SW480 (cell line): ENCODE measurements at regions not wholly inside any gene's neighbourhood (a gene's known extent, or its start where the extent isn't known, plus 50 kb on each side); places are given as distances from the start of the nearest gene placed in this dataset.

Source experiments
- DNase-seq: peaks from one replicate; pipeline ENCODE4 v3.0.0-alpha.2; 2016; ENCODE audit warnings: low spot score

DNA sequence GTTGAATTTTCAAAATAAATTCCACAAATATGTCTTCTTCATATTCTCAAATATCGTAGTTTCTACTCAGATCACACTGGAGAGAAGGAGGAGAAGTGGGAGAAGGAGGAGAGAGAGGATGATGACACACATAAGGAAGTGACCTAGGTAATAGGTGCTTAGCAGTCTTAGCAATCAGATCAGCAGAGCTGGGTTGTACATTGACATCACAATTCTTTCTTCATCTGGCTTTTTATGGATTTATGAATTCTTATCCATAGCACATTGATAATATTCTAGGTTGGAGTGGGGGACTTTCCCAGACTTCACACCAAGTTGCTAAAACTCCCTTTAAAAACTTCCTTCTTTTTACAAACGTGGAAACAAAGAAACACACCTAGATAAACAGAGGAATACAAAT is 86.9 kb downstream of the FGF9 start:
- DNase-seq = no peak

DNA sequence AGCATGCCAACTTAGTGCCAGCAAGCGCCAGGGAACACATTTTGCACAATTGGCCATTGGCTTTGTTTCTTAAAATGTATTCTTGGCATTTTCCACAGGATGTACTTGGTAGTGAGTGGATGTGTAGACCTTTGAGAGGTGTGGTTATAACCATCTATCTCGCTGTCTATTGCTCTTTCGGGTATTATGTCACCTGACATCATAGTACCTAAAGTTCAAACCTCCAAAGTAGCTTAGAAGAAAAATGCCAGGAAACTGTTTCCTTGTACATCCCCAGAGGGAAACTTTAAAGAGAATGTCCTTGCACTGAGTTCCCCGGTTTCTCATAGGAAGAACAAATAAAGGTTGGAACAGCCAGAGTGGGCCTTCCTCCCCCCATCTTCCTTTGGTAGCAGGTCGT is 87.6 kb downstream of the FGF9 start:
- no peak for DNase-seq

DNA sequence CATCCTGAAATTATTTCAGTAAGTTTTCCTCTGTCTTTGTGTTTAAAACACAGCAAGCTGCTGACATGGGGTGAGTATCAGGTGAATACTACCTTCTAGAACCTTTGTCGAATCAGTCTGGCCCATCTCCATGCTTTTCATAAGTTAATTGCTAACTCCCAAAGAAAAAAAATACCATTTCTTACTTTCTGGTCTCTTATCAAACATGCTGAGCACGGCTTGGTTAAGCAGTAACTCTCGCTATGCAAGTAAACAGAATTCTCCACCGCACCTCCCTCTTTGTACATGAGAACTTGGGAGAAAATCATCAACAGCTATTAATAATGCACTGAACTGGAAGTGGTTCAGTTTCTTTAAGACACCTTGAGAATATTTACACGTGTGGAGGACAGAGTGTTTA is 88.6 kb downstream of the FGF9 start:
- DNase-seq = no peak

DNA sequence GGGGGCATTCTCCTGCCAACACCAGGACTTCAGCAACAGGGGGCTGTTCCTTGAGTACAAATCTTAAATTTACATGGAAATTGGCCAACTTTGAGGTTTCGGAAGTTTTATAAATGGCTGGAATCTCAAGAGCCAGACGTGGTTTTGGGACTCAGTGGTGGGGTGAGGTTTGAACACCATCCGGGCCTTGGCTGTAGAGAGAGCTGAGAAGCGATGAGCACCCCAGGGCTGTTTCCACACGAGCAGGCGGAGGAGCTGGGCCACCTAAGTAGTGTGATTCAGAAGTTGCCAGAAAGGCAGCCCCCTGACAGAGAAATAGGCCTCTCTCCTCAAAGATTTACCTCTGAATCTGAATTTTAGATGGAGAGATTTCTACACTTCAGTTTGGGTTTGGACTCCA is 89.0 kb downstream of the FGF9 start:
- no peak for DNase-seq

- no peak for DNase-seq
These were observed 90.9 kb downstream of the FGF9 start for GRCh38 chr13:21761770-21762169.

DNA sequence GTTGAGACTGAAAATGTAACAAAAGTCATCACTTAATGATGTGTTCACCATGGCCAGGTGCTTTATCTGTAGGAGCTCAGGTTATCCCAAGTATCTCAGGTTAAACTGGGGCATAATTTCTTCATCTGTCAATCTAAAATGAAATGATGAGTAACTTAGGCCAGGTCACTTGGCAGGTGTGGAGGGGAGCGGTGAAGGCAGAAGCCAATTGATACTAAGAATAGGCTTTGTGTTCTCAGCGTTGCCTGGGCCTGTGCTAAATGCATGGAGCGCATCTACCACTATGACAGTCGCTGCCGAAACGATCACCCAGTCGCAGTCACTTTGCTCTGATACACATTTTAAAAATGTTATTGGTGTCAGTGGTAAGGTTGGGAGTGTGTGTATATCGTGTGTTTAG is 91.6 kb downstream of the FGF9 start:
- DNase-seq = no peak

DNA sequence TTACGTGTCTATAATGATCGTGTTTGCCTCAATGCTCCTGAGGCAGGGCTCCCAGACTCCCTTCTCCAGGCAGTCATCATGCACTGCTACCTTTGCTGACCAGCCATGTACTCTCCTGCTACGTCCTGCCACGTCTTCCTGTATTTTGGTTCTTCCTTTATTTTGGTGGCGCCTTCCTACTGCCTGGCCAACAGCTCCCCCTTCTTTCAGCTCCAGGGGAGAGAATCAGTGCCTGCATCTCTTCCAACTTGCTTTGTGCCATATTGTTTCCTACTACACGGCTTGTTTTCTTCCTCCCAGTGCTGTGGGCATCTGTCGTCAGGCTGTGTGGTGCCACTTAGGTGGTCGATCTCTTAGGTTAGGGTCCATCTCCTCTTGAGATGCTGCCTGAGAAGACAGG is 96.2 kb downstream of the FGF9 start:
- no peak for DNase-seq

GRCh38 chr13:21771075-21771474 is 100.2 kb downstream of the FGF9 start:
- DNase-seq = no peak

- DNase-seq = no peak
These were observed 106.3 kb downstream of the FGF9 start for GRCh38 chr13:21777166-21777565.

- no peak for DNase-seq
These were observed 106.9 kb downstream of the FGF9 start for GRCh38 chr13:21777813-21778212.

DNA sequence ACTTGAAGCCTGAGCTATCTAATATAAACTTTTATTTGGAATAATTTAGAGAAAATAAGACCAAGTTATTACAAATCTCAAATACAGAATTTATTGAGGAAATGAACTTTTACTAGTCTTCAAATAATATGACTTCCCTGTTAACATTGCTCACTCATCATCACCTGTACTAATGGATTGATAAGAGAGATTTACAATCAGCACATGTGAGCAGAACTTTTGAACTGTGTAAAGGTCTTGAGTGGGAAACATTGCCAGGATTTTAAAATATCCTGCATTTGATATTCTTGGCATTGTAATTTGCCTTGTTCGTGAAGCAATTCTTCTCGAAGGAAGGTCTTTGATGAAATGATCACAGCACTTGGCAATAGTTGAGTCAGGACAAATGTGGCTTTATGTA is 111.9 kb downstream of the FGF9 start:
- DNase-seq = no peak

- no peak for DNase-seq
These were observed 115.1 kb downstream of the FGF9 start for GRCh38 chr13:21785990-21786389.

DNA sequence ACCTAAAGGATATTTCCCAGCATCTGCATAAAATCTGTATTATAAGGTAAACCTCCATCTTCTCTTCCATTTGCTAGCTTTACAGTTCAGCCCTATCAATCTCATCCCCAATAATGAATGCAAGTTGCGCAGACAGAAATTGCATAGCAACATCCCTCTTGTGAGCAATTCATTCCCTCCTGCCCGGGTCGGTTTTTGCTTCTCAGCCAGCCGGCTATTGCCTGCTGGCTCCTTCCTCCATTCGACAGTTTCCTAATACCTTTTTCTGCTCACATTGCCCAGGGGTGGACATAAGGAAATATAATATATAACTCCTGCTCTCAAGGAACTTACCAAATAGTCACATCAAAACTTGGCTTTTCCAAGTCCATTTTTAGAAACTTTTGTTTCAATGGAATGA is 125.2 kb downstream of the FGF9 start:
- no peak for DNase-seq

DNA sequence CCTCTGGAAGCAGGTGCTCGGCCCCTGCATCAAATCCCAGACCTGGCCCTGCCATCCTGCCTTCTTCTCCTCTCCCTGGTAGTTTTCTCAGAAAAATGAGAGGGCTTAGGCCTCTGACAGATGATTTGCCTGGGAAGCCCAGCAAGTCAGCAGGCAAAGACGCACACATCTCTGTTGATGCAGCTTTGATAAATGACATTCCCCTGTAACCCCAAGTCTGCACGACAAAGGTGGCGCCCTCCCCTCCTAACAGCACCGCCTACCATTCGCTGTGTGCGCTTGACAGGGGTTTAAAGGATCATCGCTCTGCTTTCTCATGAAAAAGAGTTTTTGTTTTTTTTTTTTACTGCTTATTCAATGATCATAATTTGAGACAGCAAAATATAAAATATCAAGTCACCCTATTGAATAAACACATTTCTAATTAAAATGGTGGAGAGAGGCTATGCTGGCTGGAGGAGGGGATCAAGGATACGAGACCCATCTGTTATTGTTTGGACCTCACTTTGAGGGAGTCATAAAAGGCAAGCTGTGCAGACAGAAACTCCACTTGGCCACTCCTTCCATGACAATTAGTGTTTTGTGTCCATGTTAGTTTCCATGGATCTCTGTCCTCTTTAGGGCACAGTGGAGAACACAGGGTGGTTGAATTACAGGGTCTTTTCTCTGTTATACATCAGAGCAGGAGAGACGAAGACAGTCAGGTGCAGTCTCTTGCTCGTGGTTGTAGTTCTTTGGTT is 126.1 kb downstream of the FGF9 start:
- DNase-seq = no peak

DNA sequence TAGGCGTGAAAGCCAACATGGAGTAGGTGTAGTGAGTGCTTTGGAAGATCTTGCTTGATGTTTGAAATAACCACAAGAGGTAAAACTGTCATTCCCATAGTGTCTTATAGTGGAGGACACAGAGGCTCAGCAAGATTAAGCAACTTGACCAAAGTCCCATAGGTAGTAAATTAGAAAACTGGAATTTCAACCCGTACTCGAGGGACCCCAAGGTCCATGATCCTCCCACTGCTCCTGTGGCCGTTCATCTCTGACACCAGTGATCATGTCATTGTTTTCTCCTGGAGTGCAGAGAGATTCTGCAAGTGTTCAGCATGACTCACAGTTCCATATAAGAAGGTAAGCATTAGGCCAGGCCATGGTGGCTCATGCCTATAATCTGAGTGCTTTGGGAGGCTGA is 126.9 kb downstream of the FGF9 start:
- DNase-seq = no peak

- no peak for DNase-seq
These were observed 127.3 kb downstream of the FGF9 start for GRCh38 chr13:21798181-21798580.

DNA sequence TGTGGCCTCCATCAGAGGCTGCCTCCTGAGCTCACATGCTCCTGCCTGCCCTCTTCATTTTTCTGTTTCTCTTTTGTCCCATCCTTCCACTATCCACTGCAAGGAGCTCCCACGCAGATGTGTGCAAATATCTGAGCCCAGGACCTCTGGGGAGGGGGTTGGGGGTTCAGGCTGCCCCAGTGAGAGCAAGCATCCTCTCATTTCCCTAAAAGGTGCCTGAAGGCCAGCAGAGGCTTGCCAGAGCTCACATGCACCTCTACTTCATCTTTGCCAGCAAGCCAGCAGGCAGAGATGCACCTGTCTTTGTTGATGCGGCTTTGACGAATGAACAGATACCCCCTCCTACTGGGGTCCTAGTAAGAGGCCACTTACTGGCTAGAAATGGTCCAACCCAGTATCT is 128.8 kb downstream of the FGF9 start:
- no peak for DNase-seq

GRCh38 chr13:21800837-21801616 is 130.2 kb downstream of the FGF9 start:
- DNase-seq = no peak

GRCh38 chr13:21805733-21806132 is 134.9 kb downstream of the FGF9 start:
- no peak for DNase-seq

DNA sequence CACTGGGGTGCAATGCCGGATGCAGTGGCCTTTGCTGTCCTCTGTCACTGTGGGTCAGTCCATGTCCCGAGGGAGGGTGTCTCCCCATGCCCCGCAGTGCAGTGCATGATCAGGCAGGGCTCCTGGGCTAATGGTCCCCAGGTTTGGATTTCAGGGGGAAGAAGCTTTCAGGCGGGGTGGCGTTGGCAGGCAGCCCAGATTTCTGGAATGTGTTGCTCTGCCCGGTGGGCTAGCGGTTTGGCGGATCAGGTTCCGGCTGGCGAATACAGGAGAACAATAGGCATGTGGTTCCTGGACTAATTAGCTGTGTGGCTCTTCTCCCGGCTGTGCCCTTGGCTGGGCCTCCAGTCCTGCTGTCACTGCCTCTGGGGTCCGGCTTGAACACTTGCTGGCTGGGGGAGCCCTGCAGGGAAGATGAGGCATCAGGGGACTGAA is 141.3 kb downstream of the FGF9 start:
- peak; percentile 77 for DNase-seq

GRCh38 chr13:21813110-21813509 is 142.2 kb downstream of the FGF9 start:
- DNase-seq = no peak

GRCh38 chr13:21813844-21814243 is 143.0 kb downstream of the FGF9 start:
- no peak for DNase-seq

DNA sequence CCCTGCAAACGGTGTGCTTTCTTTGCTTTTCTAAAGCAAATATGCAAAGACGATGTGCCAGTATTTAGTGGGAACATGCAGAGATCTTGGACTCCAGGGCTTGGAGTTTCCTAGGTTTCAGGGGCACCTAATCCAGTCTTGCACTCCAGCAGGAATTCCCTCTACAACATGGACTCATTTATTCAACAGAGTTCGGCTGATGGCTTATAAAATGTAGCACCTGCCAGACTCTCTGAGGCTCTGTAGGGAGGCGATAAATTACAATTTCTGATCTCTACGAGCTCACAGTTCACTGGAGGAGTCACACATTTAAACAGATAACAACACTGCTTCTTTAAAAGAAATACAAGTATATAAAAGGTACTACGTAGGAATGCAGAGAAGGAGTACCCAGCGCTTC is 143.7 kb downstream of the FGF9 start:
- DNase-seq = no peak

GRCh38 chr13:21817878-21818277 is 147.0 kb downstream of the FGF9 start:
- DNase-seq = no peak
